H1 (cell line): ENCODE measurements at regions not wholly inside any gene's neighbourhood (a gene's known extent, or its start where the extent isn't known, plus 50 kb on each side); places are given as distances from the start of the nearest gene placed in this dataset.

ENCODE experiments used
- TF ChIP-seq, protein P1 (sequence below): fragments of 300-600 bp; sonication (generic); IDR thresholded peaks from 2 replicates; pipeline ENCODE4 v1.7.1; 2012; ENCODE audit warnings: low read length, moderate library complexity, mild to moderate bottlenecking, inconsistent platforms; ENCODE audit not compliant: insufficient replicate concordance

DNA sequence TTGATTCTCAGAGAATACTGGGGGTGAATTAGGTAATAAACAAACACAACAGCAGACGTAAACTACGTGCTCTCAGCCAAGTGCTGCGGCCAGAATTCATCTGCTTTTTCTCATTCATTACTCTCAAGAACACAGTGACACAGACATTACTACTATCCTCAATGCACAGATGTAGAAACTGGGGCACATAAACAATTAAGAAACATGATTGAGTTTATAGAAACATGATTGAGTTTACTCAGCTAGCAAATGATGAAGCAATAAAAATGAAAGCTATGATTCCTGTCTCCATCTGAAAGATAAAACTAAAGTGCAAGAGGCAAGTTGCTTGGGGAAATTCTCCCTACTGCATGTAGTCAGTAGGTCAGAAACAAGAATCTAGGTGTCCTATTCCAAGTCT is 140.5 kb downstream of the IFI44 start (continued):
- TF ChIP-seq, protein P1, sequence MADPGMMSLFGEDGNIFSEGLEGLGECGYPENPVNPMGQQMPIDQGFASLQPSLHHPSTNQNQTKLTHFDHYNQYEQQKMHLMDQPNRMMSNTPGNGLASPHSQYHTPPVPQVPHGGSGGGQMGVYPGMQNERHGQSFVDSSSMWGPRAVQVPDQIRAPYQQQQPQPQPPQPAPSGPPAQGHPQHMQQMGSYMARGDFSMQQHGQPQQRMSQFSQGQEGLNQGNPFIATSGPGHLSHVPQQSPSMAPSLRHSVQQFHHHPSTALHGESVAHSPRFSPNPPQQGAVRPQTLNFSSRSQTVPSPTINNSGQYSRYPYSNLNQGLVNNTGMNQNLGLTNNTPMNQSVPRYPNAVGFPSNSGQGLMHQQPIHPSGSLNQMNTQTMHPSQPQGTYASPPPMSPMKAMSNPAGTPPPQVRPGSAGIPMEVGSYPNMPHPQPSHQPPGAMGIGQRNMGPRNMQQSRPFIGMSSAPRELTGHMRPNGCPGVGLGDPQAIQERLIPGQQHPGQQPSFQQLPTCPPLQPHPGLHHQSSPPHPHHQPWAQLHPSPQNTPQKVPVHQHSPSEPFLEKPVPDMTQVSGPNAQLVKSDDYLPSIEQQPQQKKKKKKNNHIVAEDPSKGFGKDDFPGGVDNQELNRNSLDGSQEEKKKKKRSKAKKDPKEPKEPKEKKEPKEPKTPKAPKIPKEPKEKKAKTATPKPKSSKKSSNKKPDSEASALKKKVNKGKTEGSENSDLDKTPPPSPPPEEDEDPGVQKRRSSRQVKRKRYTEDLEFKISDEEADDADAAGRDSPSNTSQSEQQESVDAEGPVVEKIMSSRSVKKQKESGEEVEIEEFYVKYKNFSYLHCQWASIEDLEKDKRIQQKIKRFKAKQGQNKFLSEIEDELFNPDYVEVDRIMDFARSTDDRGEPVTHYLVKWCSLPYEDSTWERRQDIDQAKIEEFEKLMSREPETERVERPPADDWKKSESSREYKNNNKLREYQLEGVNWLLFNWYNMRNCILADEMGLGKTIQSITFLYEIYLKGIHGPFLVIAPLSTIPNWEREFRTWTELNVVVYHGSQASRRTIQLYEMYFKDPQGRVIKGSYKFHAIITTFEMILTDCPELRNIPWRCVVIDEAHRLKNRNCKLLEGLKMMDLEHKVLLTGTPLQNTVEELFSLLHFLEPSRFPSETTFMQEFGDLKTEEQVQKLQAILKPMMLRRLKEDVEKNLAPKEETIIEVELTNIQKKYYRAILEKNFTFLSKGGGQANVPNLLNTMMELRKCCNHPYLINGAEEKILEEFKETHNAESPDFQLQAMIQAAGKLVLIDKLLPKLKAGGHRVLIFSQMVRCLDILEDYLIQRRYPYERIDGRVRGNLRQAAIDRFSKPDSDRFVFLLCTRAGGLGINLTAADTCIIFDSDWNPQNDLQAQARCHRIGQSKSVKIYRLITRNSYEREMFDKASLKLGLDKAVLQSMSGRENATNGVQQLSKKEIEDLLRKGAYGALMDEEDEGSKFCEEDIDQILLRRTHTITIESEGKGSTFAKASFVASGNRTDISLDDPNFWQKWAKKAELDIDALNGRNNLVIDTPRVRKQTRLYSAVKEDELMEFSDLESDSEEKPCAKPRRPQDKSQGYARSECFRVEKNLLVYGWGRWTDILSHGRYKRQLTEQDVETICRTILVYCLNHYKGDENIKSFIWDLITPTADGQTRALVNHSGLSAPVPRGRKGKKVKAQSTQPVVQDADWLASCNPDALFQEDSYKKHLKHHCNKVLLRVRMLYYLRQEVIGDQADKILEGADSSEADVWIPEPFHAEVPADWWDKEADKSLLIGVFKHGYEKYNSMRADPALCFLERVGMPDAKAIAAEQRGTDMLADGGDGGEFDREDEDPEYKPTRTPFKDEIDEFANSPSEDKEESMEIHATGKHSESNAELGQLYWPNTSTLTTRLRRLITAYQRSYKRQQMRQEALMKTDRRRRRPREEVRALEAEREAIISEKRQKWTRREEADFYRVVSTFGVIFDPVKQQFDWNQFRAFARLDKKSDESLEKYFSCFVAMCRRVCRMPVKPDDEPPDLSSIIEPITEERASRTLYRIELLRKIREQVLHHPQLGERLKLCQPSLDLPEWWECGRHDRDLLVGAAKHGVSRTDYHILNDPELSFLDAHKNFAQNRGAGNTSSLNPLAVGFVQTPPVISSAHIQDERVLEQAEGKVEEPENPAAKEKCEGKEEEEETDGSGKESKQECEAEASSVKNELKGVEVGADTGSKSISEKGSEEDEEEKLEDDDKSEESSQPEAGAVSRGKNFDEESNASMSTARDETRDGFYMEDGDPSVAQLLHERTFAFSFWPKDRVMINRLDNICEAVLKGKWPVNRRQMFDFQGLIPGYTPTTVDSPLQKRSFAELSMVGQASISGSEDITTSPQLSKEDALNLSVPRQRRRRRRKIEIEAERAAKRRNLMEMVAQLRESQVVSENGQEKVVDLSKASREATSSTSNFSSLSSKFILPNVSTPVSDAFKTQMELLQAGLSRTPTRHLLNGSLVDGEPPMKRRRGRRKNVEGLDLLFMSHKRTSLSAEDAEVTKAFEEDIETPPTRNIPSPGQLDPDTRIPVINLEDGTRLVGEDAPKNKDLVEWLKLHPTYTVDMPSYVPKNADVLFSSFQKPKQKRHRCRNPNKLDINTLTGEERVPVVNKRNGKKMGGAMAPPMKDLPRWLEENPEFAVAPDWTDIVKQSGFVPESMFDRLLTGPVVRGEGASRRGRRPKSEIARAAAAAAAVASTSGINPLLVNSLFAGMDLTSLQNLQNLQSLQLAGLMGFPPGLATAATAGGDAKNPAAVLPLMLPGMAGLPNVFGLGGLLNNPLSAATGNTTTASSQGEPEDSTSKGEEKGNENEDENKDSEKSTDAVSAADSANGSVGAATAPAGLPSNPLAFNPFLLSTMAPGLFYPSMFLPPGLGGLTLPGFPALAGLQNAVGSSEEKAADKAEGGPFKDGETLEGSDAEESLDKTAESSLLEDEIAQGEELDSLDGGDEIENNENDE: no peak
- TF ChIP-seq, all 59 proteins: peak for 0
